Cardiac septum (tissue), 1 donor: ENCODE measurements at regions not wholly inside any gene's neighbourhood (a gene's known extent, or its start where the extent isn't known, plus 50 kb on each side); places are given as distances from the start of the nearest gene placed in this dataset.
"Not testable (repeated sequence)": the region's sequence is repeated elsewhere in the genome, so short reads cannot be mapped to it uniquely, and the experiment has no call there.

ENCODE experiments used
- DNase-seq: peaks from one replicate; pipeline ENCODE4 v3.0.0-alpha.2; 2020; ENCODE audit warnings: low spot score
- intact Hi-C: fragments of 100-400 bp; cut with DNase I; formaldehyde crosslinking; loops from one replicate; pipeline ENCODE4 v1.14.0; 2022
- donor health status: DM: no; HTN: no; CAD: no.

GRCh38 chr14:54010981-54011380 lies 54.4 kb upstream of the BMP4 start:
- no peak for DNase-seq
- intact Hi-C loops = no loop called here

- intact Hi-C loops = loop anchor here (10.0 kb wide), 1 partner anchor 488 kb away; no protein-coding TSS in a partner anchor
Measured at GRCh38 chr14:54023027-54023426, 66.4 kb upstream of the BMP4 start.

DNA sequence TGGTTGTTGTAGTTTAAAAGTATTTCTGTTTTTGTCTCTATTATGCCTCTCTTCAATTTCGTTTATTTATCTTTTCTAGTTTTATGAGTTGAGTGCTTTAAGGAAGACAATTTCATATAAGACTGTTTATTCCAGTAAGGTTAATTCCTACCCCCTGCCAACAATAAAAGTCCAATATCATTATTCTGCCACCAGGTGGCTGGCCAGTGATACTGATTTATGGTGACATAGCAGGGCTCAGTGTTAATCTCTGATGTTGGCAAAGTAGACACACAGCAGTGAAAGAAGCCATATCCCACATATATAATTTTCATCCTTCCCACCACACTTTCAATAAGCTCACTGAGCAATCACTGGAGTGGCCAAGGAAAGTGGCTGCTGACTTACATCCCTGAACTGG lies 69.0 kb upstream of the BMP4 start:
- no peak for DNase-seq
- intact Hi-C loops = loop anchor here (10.0 kb wide), 1 partner anchor 491 kb away; no protein-coding TSS in a partner anchor

More at GRCh38 chr14:54023027-54023426, 66.4 kb upstream of the BMP4 start:
- DNase-seq = no peak

DNA sequence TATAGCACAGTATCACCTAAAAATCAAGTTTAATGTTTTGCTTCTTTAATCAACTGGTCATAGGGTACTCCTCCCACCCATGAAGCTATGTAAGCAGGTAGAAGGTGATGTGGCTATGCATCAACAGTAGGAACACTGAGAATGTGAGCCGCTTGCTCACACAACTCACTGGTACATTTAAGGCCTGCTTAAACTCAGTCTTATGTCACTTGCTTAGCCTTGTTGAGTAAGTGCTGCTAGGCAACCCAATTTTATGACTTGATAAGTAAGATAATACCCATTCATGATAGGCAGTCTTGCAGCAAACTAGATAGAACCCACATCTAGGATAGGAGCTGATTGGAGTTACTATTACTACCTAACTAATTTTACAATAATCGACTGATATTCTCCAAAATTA lies 70.0 kb upstream of the BMP4 start:
- no peak for DNase-seq
- intact Hi-C loops = loop anchor here (10.0 kb wide), 1 partner anchor 492 kb away; no protein-coding TSS in a partner anchor

DNA sequence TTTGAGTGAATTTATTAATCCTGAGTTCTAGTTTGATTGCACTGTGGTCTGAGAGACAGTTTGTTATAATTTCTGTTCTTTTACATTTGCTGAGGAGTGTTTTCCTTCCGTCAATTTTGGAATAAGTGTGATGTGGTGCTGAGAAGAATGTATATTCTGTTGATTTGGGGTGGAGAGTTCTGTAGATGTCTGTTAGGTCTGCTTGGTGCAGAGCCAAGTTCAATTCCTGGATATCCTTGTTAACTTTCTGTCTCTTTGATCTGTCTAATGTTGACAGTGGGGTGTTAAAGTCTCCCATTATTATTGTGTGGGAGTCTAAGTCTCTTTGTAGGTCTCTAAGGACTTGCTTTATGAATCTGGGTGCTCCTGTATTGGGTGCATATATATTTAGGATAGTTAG lies 74.4 kb upstream of the BMP4 start:
- DNase-seq, intact Hi-C loops: not testable (repeated sequence)

GRCh38 chr14:54033285-54033684 lies 76.7 kb upstream of the BMP4 start:
- intact Hi-C loops, DNase-seq: not testable (repeated sequence)

DNA sequence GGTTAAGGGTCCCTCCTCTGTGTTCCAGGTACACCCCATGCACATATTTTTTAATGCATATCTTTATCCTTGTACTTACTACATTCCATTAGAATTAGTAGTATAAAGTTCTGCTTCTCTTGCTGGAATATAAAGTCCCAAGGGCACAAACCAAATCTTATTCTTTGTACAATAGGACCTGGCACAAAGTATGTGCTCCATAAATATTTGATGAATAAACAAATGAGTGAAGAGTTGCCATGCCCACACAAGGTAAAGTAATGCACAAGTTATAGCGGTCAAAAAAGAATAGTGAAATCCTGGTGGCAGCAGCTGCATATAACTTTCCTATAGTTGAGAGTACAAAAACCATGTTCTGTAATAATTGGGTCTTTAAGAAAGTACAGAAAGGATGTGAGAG lies 82.1 kb upstream of the BMP4 start:
- intact Hi-C loops = no loop called here
- DNase-seq = no peak

DNA sequence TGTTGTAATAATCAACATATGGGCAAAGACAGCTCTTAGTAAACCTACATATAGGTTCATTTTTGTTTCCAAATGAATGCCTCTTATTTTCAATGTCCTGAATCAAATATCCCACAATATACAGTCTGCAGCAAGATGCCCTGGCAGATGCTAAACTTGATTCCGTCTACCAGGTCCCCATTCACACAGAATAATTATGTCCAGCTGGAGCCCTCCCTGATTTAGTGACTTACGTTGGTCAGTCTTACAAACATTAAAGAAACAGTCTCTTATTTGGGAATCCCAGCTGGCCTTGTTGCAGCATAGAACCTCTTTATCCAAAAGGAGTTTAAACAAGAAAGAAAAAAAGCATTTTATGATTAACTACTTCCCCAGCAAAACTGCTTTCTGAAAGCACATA lies 82.7 kb upstream of the BMP4 start:
- DNase-seq = no peak
- intact Hi-C loops = no loop called here

- intact Hi-C loops = no loop called here
- DNase-seq = no peak
Measured at GRCh38 chr14:54040846-54041245, 84.2 kb upstream of the BMP4 start.

DNA sequence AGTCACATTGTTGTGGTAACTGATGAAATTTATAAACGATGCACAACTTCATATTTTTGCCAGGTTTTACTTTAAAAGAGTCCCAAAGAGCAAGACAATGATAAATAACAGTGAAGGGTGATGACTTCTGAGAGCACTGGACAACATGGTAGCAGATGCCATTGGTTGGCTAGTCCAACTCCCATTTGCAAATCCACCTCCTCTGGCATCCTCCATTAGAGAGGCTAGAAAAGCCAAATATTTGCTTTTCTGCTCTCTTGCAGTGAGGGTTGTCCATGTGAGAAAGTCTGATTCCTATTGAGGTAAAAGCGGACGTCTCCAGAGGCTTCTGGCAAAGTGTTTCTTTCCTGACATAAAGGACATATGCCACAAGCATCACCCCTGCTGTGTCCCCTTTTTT lies 89.6 kb upstream of the BMP4 start:
- intact Hi-C loops = no loop called here
- no peak for DNase-seq

DNA sequence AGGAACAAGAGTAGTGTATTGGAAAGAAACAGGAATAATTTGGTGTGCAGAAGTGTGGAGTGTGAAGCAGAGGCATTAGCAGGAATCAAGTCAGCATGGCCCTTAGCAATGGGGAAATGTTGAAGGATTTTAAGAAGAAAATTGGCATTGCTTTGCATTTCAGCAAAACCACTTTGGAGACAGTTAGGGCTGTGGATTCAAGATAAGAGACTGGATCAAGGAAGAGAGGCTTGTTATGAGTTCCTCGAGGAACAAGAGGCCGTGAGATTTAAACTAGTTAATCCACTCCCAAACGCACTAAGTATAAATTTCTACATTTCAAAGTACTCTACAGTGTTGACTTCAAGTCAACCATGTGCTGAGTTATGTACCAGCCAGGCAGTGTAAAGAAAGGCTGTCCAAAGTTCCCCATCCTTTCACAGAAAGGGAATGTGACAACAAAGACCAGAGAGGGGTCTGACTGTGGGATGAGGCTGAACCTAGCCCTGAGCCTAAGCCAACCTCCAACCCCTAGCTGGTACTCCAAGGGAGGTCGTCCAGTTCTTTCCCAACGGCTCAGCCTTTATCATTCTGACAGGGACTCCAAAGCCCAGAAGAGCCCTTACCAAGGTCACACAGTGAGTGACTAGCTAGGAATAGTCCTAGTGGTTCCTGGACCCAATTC lies 91.2 kb upstream of the BMP4 start:
- intact Hi-C loops = no loop called here
- no peak for DNase-seq

- intact Hi-C loops = no loop called here
- DNase-seq = no peak
Measured at GRCh38 chr14:54048311-54048710, 91.7 kb upstream of the BMP4 start.

- intact Hi-C loops = no loop called here
- DNase-seq = no peak
Measured at GRCh38 chr14:54048736-54049135, 92.1 kb upstream of the BMP4 start.

- intact Hi-C loops = no loop called here
- no peak for DNase-seq
Measured at GRCh38 chr14:54050759-54051158, 94.1 kb upstream of the BMP4 start.

- intact Hi-C loops = no loop called here
- DNase-seq = no peak
Measured at GRCh38 chr14:54052696-54053385, 96.2 kb upstream of the BMP4 start.

DNA sequence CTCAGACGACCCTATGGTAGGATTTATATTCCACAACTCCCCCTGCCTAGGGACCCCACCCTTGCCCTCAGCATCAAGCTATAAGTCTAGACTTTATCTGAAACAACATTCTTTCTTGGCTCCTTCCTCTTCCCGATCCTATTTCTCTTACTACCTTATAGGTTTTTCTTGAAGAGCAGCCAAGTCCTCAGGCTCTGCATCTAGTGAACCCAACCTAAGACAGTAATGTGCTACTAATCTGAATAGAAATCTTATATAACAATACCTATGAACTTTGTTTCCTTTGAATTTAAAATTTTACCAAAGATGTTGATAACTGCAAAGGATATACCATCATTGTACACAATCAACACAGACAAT lies 96.7 kb upstream of the BMP4 start:
- DNase-seq = no peak
- intact Hi-C loops = no loop called here

DNA sequence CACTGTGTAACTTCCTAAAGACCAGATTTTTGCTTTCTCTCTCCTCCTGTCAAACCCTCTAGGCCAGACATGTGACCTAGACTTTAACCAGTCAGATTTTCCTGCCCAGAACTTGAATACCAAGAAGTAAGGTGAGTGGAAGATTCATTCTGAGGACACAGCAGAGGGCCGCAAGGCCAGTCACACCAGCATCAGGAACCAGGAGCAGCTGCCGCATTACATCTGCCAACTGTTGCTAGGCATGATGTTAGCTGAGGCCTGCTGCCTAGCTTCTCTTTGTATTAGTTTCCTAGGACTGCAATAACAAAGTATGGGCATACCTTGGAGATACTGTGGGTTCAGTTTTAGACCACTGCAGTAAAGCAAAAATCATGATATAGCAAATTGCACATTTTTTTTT lies 101.9 kb upstream of the BMP4 start:
- no peak for DNase-seq
- intact Hi-C loops = no loop called here

- intact Hi-C loops = no loop called here
- no peak for DNase-seq
Measured at GRCh38 chr14:54083549-54084239, 127.1 kb upstream of the BMP4 start.

GRCh38 chr14:54085232-54085761 lies 128.7 kb upstream of the BMP4 start:
- intact Hi-C loops = no loop called here
- no peak for DNase-seq

DNA sequence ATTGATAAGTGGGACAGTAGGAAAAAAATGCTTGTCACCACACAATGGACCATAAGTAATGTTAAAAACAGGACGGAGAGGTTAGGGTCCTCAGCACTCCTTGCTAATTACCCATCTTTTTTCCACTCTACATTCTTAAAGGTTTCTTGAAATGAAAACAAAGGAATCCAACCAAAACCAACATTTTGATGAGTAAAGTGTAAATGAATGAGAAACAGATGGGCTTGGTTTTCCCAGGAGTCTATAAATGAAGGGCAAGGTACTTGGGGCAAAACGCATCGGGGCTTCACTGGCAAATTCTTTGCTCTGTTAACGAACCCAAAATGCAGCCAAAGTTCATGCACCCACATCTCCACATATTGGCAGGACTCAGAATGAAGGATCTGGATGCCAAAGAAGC lies 129.2 kb upstream of the BMP4 start:
- DNase-seq = no peak
- intact Hi-C loops = no loop called here

DNA sequence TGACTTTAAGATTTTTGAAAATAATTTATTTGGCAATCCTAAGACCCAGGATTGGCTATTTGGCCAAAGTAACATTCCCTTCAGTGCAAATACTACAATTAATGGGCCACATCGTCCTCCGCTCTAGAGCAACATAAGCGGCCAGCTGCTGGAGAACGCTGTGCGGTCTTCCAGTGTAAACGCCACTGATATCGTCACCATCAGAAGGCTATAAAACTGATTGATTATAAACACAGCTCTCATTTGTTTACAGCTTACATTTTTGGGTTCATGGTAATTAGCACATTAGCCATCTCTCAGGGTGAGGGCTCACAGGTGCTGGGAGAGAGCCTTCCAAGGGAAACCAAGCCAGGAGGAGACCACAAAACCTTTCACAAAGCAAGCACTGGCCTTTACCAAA lies 130.1 kb upstream of the BMP4 start:
- intact Hi-C loops = no loop called here
- DNase-seq = no peak
